HG03159 (cell line): ENCODE measurements at regions not wholly inside any gene's neighbourhood (a gene's known extent, or its start where the extent isn't known, plus 50 kb on each side); places are given as distances from the start of the nearest gene placed in this dataset.

Experiments used
- ATAC-seq: cut with Tn5 transposase; IDR thresholded peaks from one replicate; pipeline ENCODE4 v1.9.1; 2021; ENCODE audit warnings: mild to moderate bottlenecking, moderate library complexity; ENCODE audit not compliant: unreplicated experiment

- ATAC-seq: no peak
Observed at GRCh38 chr9:23145467-23145866, 680.6 kb downstream of the ELAVL2 start.

DNA sequence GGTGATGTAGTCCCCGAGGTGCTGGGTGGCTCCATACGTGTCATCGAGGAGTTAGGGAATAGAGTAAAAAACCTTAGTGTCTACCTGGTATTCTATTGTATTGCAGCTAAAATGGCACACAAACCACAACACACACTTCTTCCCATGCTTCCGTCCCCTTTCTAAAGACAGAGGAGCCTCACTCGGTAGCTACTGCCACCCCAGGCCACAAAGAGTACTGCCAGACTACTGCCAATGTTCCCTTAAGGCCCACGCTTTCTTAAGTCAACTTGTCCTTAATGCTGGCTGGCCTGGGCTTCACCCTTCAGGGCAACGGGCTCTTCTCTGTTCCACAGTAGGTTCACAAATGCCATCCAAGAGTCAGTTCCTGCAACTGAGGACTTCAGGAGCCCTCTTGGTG is 673.0 kb downstream of the ELAVL2 start:
- ATAC-seq: no peak

- no peak for ATAC-seq
Observed at GRCh38 chr9:23160491-23160890, 665.5 kb downstream of the ELAVL2 start.

DNA sequence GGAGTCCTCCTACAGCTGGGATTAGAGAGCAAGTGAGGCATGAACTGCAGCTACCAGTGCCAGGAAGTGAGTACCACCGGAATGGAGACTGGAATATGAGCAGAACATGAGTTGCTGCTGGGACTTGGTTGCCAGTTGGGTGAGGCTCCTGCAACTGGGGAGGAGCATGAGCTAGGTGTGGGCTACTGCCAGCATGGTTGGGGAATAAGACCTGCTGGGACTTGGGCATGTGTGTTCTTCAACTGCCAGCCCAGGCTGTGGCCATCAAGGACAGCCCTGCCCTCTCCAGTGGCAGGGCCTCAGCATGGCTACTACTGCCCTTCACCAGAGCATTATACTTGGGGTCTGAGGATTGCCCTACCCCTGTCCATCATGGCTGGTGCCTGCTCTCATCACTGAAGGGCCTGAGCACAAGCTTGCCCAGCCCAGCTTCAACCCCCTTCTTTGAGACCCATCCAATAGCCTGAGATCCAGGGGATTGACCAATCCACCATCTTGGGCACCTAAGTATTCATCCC is 665.0 kb downstream of the ELAVL2 start:
- no peak for ATAC-seq

- no peak for ATAC-seq
Observed at GRCh38 chr9:23162789-23163188, 663.3 kb downstream of the ELAVL2 start.

DNA sequence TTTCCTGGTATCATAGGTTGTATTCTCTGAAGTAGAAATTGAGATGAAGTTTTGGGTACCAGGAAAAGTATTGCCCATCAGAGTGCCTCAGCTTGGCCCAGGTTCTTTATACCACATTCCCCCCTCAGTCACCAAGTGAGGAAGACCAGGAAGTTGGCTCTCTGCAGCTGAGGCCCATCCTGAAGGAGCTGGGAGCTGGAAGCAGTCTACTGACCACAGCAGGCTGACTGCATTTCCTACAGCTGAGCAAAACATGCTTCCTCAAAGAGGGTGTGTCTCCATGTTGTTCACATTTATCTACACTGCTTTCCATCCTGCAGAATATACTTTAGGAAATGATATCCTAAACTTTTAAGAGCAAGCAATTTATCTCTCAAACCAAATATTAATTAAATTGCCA is 654.6 kb downstream of the ELAVL2 start:
- ATAC-seq: no peak

DNA sequence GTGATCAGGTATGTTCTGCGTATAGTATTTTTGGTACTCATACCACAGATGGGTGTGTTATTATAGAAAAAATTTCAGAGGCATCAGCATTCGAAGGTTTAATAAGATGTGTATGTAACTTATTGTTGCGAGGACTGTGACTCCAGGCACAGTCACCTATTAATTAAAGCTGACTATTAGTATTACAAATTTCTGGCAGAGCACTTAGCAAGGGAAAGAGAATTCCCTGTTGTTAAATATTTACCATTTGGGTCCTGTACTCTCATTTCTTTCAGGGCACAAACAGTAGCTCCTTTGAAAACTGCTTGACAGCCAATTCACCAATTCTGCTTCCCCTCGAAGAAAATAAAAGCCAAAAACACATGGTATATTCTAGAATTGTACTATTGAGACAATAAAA is 653.8 kb downstream of the ELAVL2 start:
- ATAC-seq: no peak

- ATAC-seq: no peak
Observed at GRCh38 chr9:23172979-23173637, 652.9 kb downstream of the ELAVL2 start.

GRCh38 chr9:23194281-23194680 is 631.8 kb downstream of the ELAVL2 start:
- ATAC-seq: no peak

- ATAC-seq: no peak
Observed at GRCh38 chr9:23215688-23216087, 610.4 kb downstream of the ELAVL2 start.

GRCh38 chr9:23219471-23219870 is 606.6 kb downstream of the ELAVL2 start:
- ATAC-seq: no peak

DNA sequence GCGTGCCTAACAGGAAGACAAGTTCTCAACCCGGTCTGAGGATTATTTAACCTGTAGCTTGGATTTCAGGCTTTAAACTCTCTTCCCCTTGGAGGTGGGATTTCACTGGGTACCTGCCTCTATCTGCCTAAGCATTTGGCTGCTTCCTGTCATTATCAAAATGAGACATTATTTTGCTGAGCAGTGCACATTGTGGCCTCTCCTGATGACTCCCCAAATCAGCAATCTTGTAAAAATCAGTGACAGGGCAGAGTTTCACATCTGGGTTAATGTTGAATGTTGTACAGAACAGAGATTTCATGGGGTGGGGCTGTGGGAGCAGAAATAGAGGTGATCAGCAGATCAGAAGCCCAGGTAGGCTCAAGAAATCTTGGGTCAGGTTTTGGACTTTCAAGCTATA is 605.9 kb downstream of the ELAVL2 start:
- ATAC-seq: no peak

DNA sequence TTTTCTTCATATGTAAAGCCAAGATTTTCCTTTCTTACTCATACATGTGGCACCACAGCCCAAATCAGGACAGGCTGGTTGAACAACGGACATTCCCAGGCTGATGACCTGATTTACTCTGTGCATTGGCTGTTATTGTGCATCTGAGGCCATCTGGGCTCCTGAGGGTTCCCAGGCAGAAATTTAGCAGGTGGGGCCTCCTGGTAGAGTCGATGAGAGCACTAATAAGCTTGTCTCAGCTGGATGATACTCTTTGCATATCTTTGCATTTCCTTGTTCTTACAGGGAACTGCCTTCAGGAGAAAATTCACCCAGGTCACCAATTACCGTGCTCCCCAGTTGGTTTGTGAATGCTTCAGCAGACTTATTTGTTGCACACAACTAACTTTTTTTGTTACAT is 605.1 kb downstream of the ELAVL2 start:
- no peak for ATAC-seq

DNA sequence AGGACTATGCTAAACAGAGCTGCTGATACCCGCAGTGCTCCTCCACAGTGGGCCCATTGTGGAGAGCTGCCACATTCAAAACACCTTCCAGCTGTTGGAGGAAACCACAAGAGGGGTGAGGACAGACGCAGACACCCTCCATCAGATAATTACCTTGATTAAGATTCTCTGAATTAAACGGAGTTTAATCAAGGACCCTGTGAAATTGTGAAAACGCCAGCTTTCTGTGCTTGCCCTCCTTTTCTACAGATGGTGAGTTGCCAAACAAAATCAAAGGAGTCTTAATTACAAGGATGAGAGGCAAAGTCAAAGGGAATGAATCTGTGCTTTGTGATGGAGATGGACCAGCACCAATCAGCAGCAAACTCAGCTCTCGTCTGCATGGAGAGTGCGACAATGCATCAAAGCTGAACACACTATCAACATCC is 596.1 kb downstream of the ELAVL2 start:
- ATAC-seq: no peak

DNA sequence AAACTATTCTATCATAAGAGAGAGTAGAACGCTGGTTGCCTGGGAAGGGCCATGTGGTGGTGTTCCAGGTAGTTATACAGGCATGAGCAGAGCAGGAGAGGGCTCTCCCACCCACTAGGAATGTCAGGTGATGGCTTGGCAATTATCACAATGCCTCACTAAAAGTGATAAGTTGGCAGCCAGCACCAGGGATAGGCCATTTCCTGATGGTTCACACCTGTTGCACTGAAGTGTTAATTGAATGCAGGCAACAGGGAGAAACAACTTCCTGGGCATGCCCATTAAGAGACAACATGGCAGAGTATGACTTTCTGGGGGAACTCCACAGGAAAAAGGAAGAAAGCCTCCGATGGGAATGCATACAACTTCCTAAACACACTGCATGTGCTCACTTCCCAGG is 593.2 kb downstream of the ELAVL2 start:
- no peak for ATAC-seq

DNA sequence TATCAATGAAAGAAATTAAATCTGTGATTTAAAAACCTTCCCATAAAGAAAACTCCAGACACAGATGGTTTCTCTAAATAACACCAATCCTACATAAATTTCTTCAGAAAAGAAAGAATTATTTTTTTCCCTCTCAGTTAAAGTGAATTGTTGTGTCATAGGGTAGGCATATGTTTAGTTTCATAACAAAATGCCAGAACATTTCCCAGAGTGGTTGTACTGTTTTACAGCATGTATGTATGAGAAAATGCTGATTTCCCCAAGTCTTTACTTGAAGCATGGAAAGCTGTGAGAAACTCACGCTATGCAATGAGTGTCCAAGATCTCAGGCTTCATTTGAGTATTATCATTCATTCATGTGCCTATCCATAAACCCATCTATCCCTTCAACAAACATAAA is 582.5 kb downstream of the ELAVL2 start:
- no peak for ATAC-seq

- ATAC-seq: no peak
Observed at GRCh38 chr9:23245067-23245466, 581.0 kb downstream of the ELAVL2 start.

DNA sequence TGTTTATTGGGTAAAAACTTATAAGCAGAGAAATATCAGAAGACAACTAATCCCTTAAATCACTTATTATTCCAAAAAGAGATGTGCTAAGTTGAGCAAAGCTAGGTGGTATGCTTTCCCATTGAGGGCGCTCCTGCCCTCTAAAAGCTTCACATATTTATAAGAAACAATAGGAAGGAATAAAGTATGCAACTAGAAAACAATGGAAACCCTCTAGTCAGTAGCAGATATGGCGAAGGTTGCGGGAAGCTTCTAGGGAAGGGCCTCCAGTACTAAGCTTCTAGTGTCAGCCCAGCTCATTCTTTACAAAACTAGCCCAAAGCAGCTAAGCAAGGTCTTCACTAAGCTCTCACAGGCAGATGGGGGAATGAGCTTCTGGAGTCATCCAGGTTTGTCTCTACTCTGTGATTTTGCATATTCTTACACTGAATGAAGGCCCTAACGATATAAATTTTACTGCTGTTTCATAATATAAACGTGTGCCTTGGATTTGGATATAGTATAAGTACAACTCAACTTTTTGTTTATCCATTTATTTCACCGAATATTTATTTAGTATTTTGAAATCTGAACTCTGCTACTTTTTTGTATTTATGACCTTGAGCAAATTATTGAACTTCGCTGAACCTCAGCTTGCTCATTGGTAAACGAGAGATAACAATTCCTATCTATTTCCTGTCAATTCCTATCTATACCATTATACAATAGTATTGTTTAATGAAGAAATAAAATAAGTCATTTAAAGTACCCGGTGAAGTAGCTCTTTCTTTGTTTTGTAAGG is 571.4 kb downstream of the ELAVL2 start:
- ATAC-seq: no peak

GRCh38 chr9:23255346-23255745 is 570.7 kb downstream of the ELAVL2 start:
- no peak for ATAC-seq

DNA sequence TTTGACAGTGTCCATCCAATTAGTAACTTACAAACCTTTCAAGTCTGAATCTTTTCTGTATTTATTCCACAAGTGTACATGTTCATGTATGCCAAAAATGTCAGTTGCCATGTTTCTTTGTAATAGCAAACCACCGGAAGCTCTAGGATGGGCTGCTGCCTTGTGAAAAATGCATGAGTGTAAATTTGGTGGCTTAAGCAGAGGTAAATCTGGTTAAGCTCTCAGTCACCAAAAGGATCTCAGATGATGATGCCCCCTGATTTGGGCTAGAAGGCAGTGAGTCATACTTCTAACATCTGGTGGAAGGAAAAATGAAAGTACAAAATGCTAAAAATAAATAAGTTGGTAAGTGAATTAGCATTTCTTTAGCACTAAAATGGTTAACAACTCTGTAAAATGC is 567.5 kb downstream of the ELAVL2 start:
- no peak for ATAC-seq

DNA sequence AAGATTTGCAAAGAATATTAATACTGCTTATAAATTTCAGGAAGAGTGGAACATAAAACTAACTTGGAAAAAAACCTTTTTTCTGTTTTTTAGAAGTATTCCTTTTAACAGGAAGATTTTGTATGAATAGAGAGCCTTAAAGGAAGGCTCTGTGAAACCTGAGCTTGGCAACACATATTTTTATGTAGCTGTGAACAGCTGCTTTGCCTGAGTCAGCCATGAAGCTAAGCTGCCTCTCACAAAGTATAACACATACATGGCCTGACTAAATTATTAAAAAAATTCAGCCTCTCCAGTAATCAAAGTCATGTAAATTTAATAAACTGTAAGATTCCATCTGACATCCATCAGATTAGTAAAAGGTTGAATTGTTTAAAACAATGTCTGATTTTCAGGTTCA is 547.5 kb downstream of the ELAVL2 start:
- ATAC-seq: no peak

DNA sequence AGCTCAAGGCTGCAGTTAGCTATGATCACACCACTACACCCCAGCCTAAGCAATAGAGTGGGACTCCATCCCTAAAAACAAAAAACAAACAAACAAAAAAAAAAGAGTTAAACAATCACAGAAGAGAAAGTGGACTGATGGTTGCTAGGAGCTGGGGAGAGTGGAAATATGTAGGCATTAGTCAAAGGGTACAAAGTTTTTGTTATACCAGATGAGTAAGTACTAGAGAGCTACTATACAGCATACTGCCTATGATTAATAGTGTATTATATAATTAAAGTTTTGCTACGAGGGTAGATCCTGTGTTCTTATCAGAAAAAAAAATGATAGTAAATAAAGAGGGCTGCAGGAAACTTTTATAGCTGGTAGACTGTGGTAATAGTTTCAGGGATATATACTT is 538.6 kb downstream of the ELAVL2 start:
- ATAC-seq: no peak
